ENCODE measurements at regions not wholly inside any gene's neighbourhood (a gene's known extent, or its start where the extent isn't known, plus 50 kb on each side); places are given as distances from the start of the nearest gene placed in this dataset.
A peak's percentile ranks its signal among the peaks of the same experiment; 100 is the strongest.

GRCh38 chr1:191350938-191351337 lies 807.3 kb upstream of the RGS18 start:
- Histone ChIP-seq H3K27me3 (ENCODE audit: control insufficient read depth, insufficient read depth, low read length) (no peaks in the 10 kb centered on the region), H3K9ac (ENCODE audit: low read length in 3 of 3) (no peak overlapping the region), H3K36me3 (ENCODE audit: control insufficient read depth in 2 of 3, insufficient read depth in 3 of 3, low read length in 3 of 3) (no peaks in the 10 kb centered on the region), H3K27ac (ENCODE audit: low read depth in 2 of 2, low read length in 2 of 2) (no peak overlapping the region), H3K4me3 (ENCODE audit: low read length in 3 of 3) (no peak overlapping the region), H3K9me3 (ENCODE audit: control insufficient read depth in 2 of 3, insufficient read depth in 1 of 3, low read length in 3 of 3) (no peaks in the 10 kb centered on the region), H3K4me1 (ENCODE audit: control insufficient read depth in 2 of 3, insufficient read depth in 2 of 3, low read depth in 1 of 3, low read length in 3 of 3) (no peaks in the 10 kb centered on the region)
- no peak for FAIRE-seq
- intact Hi-C loops (cut with DNase I), result no loop called here
- no peak for TF ChIP-seq CTCF (IDR thresholded peaks at IDR 0.05; ENCODE audit: borderline replicate concordance, extremely low read depth, insufficient read depth)
- DNase-seq, result no peak

DNA sequence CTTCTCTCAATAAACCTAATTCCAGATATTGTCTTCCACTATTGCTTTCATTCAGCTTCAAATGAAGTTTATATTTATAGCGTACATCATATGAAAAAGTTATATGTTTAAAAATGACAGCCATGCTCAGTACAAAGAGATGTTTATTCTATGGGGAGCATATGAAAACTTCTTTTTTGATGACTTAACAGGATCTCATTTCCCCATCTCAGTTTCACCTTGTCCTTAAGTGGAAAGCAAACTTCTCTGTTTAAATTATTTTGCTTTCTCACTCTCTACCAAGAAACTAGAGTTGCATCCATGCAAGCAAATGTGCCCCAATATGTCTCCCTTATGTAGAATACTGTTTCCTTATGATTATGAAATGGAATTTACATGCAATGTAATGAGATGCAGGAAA lies 799.5 kb upstream of the RGS18 start:
- Histone ChIP-seq H3K27ac (ENCODE audit: low read depth in 2 of 2, low read length in 2 of 2) (no peak overlapping the region), H3K4me3 (ENCODE audit: low read length in 3 of 3) (no peak overlapping the region), H3K36me3 (ENCODE audit: control insufficient read depth in 2 of 3, insufficient read depth in 3 of 3, low read length in 3 of 3) (no peaks in the 10 kb centered on the region), H3K4me1 (ENCODE audit: control insufficient read depth in 2 of 3, insufficient read depth in 2 of 3, low read depth in 1 of 3, low read length in 3 of 3) (no peaks in the 10 kb centered on the region), H3K9ac (ENCODE audit: low read length in 3 of 3) (no peak overlapping the region), H3K9me3 (ENCODE audit: control insufficient read depth in 2 of 3, insufficient read depth in 1 of 3, low read length in 3 of 3) (no peaks in the 10 kb centered on the region), H3K27me3 (ENCODE audit: control insufficient read depth, insufficient read depth, low read length) (no peaks in the 10 kb centered on the region)
- DNase-seq (no peak), FAIRE-seq (no peak)
- intact Hi-C loops (cut with DNase I), result no loop called here
- TF ChIP-seq CTCF (IDR thresholded peaks at IDR 0.05; ENCODE audit: borderline replicate concordance, extremely low read depth, insufficient read depth), result no peak

- Histone ChIP-seq H3K9me3 (ENCODE audit: control insufficient read depth in 2 of 3, insufficient read depth in 1 of 3, low read length in 3 of 3) (no peaks in the 10 kb centered on the region), H3K4me3 (ENCODE audit: low read length in 3 of 3) (no peak overlapping the region), H3K4me1 (ENCODE audit: control insufficient read depth in 2 of 3, insufficient read depth in 2 of 3, low read depth in 1 of 3, low read length in 3 of 3) (no peaks in the 10 kb centered on the region), H3K27ac (ENCODE audit: low read depth in 2 of 2, low read length in 2 of 2) (no peak overlapping the region), H3K27me3 (ENCODE audit: control insufficient read depth, insufficient read depth, low read length) (no peaks in the 10 kb centered on the region), H3K36me3 (ENCODE audit: control insufficient read depth in 2 of 3, insufficient read depth in 3 of 3, low read length in 3 of 3) (no peaks in the 10 kb centered on the region), H3K9ac (ENCODE audit: low read length in 3 of 3) (no peak overlapping the region)
- intact Hi-C loops (cut with DNase I), result no loop called here
- no peak for FAIRE-seq
- TF ChIP-seq CTCF (IDR thresholded peaks at IDR 0.05; ENCODE audit: borderline replicate concordance, extremely low read depth, insufficient read depth), result no peak
- DNase-seq, result no peak
Observed at GRCh38 chr1:191366686-191367085, 791.6 kb upstream of the RGS18 start.

DNA sequence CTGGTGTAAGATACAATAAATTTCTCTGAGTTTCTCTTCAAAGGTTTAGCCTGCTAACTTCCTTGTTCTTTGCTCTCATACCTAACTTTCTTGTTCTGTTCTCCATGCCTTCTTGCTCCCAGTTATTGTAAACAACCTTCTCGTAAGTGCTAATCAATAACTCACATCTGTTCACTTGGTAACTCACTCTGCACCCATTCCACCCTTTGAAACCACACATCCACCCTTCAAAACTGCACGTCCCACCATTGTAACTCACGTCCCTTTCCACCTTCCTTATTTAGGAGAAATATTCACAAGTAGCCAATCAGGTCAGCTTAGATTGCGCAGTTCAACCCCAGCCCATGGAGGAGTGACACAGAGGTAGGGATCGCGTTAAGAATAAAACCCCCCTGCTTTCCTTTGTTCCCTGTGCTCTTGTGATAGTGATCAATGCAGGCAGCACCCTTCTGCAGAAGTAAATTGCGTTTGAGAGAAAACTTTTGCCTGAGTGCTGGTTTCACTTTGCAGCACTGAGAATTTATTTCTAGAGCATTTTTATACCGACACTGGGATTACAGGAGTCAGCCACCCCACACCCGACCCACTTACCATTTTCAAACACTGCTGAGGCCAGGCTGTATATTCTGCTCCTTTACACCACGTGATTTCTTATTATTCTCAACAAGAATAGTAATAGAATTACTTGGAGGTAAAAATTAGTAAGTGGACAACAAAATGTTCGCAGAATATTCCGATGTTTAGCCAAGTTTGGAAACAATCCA lies 789.2 kb upstream of the RGS18 start:
- H3K9me3 ChIP-seq (ENCODE audit: control insufficient read depth in 2 of 3, insufficient read depth in 1 of 3, low read length in 3 of 3), result no peaks in the 10 kb centered on the region
- H3K27ac ChIP-seq (ENCODE audit: low read depth in 2 of 2, low read length in 2 of 2), result no peak overlapping the region
- H3K4me1 ChIP-seq (ENCODE audit: control insufficient read depth in 2 of 3, insufficient read depth in 2 of 3, low read depth in 1 of 3, low read length in 3 of 3), result no peaks in the 10 kb centered on the region
- intact Hi-C loops (cut with DNase I), result no loop called here
- H3K27me3 ChIP-seq (ENCODE audit: control insufficient read depth, insufficient read depth, low read length), result no peaks in the 10 kb centered on the region
- FAIRE-seq (no peak), DNase-seq (no peak)
- no peak overlapping the region for H3K9ac ChIP-seq (ENCODE audit: low read length in 3 of 3)
- H3K4me3 ChIP-seq (ENCODE audit: low read length in 3 of 3), result peak overlapping the region in 1 of 3 donors; percentile 44
- no peaks in the 10 kb centered on the region for H3K36me3 ChIP-seq (ENCODE audit: control insufficient read depth in 2 of 3, insufficient read depth in 3 of 3, low read length in 3 of 3)
- TF ChIP-seq CTCF (IDR thresholded peaks at IDR 0.05; ENCODE audit: borderline replicate concordance, extremely low read depth, insufficient read depth), result no peak

Data from kidney (tissue), 13 donors.